KMS-11 (cell line): ENCODE measurements at regions not wholly inside any gene's neighbourhood (a gene's known extent, or its start where the extent isn't known, plus 50 kb on each side); places are given as distances from the start of the nearest gene placed in this dataset.

Source experiments
- H2AFZ ChIP-seq: fragments of 200-600 bp; sonication (generic); 2 replicates; pipeline ENCODE4 v1.6.1; 2016; ENCODE audit warnings: antibody characterized with exemption, mixed run types, low read depth
- H3K27ac ChIP-seq: fragments of 200-600 bp; sonication (generic); 2 replicates; pipeline ENCODE4 v1.6.1; 2016; ENCODE audit warnings: mild to moderate bottlenecking, mixed run types
- H3K27me3 ChIP-seq: fragments of 200-600 bp; sonication (generic); 2 replicates; pipeline ENCODE4 v1.6.1; 2017; ENCODE audit warnings: mild to moderate bottlenecking, low read depth, mixed run types, moderate library complexity; ENCODE audit not compliant: insufficient read depth
- H3K36me3 ChIP-seq: fragments of 200-600 bp; sonication (generic); 2 replicates; pipeline ENCODE4 v1.6.1; 2017; ENCODE audit warnings: mild to moderate bottlenecking, mixed run types; ENCODE audit not compliant: insufficient read depth
- H3K4me1 ChIP-seq: fragments of 200-600 bp; sonication (generic); 2 replicates; pipeline ENCODE4 v1.6.1; 2016; ENCODE audit warnings: mild to moderate bottlenecking, low read depth, mixed run types; ENCODE audit not compliant: poor library complexity, severe bottlenecking
- H3K4me2 ChIP-seq: fragments of 200-600 bp; sonication (generic); 2 replicates; pipeline ENCODE4 v1.7.0; 2016; ENCODE audit warnings: mild to moderate bottlenecking, mixed run types
- H3K4me3 ChIP-seq: fragments of 200-600 bp; sonication (generic); IDR thresholded peaks from 2 replicates; pipeline ENCODE4 v1.6.1; 2017; ENCODE audit warnings: low read depth, low read length, mixed read lengths; ENCODE audit not compliant: insufficient read depth
- H3K79me2 ChIP-seq: fragments of 200-600 bp; sonication (generic); 2 replicates; pipeline ENCODE4 v1.6.1; 2016; ENCODE audit warnings: low read depth, mixed run types; ENCODE audit not compliant: insufficient read depth
- H3K9ac ChIP-seq: fragments of 200-600 bp; sonication (generic); 2 replicates; pipeline ENCODE4 v1.6.1; 2016; ENCODE audit warnings: mild to moderate bottlenecking, mixed run types
- H4K20me1 ChIP-seq: fragments of 200-600 bp; sonication (generic); 2 replicates; pipeline ENCODE4 v1.6.1; 2016; ENCODE audit warnings: mild to moderate bottlenecking, mixed run types; ENCODE audit not compliant: insufficient read depth
- CTCF ChIP-seq: fragments of 200-600 bp; sonication (generic); conservative IDR thresholded peaks from 2 replicates; pipeline ENCODE4 v1.6.1; 2017; ENCODE audit warnings: low read depth, mild to moderate bottlenecking, antibody characterized with exemption, low read length, moderate library complexity, mixed read lengths

DNA sequence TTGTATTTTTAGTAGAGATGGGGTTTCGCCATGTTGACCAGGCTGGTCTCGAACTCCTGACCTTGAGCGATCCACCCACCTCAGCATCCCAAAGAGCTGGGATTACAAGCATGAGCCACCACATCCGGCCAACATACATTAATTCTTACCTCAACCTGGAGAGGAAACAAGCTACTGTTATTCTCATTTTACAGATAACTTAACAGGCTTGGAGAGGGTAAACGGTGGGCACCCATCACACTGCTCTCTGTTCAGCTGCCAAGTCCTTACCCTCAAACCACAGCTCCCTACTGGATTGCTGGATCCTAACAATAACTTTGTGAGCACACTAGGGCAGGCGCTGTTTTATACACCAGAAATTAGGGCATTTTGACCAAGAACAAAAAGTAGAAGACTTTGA is 93.6 kb upstream of the BARHL2 start:
- H3K27me3 ChIP-seq: no peaks in the 10 kb centered on the region
- no peak overlapping the region for H2AFZ ChIP-seq
- H3K4me1 ChIP-seq: no peaks in the 10 kb centered on the region
- no peaks in the 10 kb centered on the region for H3K36me3 ChIP-seq
- no peak overlapping the region for H3K4me3 ChIP-seq
- no peak overlapping the region for H3K27ac ChIP-seq
- no peak overlapping the region for H3K4me2 ChIP-seq
- no peak overlapping the region for H3K9ac ChIP-seq
- TF ChIP-seq CTCF: no peak
- H3K79me2 ChIP-seq: no peaks in the 10 kb centered on the region
- H4K20me1 ChIP-seq: no peaks in the 10 kb centered on the region

GRCh38 chr1:90809996-90810395 is 92.9 kb upstream of the BARHL2 start:
- Histone ChIP-seq H3K36me3 (no peaks in the 10 kb centered on the region), H3K79me2 (no peaks in the 10 kb centered on the region), H3K9ac (no peak overlapping the region), H3K4me2 (no peak overlapping the region), H3K4me1 (no peaks in the 10 kb centered on the region), H3K4me3 (no peak overlapping the region), H2AFZ (no peak overlapping the region), H3K27ac (no peak overlapping the region), H3K27me3 (no peaks in the 10 kb centered on the region), H4K20me1 (no peaks in the 10 kb centered on the region)
- no peak for TF ChIP-seq CTCF

DNA sequence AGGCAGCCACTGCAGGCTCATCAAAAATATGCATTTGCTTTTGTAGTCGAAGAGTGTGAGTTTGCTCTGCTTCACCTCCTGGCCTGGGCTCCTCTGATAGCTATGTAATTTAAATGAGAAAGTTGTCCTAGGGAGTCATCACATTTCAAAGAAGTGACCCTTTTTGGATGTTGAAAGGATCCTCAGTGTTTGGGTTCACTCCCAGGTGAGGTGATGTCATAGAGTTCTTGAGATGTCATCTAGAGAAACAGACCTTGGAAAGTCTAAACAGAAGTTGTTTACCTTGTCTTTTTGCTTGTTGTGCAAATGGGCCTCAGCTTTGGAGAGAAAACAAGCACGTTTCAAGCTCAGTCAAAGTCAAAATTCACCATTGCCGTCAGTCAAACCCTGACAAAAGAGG is 92.0 kb upstream of the BARHL2 start:
- Histone ChIP-seq H3K27ac (no peak overlapping the region), H3K79me2 (no peaks in the 10 kb centered on the region), H3K36me3 (no peaks in the 10 kb centered on the region), H3K4me3 (no peak overlapping the region), H3K4me1 (no peaks in the 10 kb centered on the region), H3K4me2 (no peak overlapping the region), H3K9ac (no peak overlapping the region), H2AFZ (no peak overlapping the region), H4K20me1 (no peaks in the 10 kb centered on the region), H3K27me3 (no peaks in the 10 kb centered on the region)
- TF ChIP-seq CTCF: no peak

- no peak overlapping the region for H3K9ac ChIP-seq
- no peaks in the 10 kb centered on the region for H3K36me3 ChIP-seq
- H3K79me2 ChIP-seq: no peaks in the 10 kb centered on the region
- no peaks in the 10 kb centered on the region for H4K20me1 ChIP-seq
- H3K27ac ChIP-seq: no peak overlapping the region
- H3K27me3 ChIP-seq: no peaks in the 10 kb centered on the region
- H3K4me3 ChIP-seq: no peak overlapping the region
- H3K4me1 ChIP-seq: no peaks in the 10 kb centered on the region
- TF ChIP-seq CTCF: no peak
- no peak overlapping the region for H3K4me2 ChIP-seq
- H2AFZ ChIP-seq: no peak overlapping the region
These were observed 90.2 kb upstream of the BARHL2 start for GRCh38 chr1:90807329-90807728.

DNA sequence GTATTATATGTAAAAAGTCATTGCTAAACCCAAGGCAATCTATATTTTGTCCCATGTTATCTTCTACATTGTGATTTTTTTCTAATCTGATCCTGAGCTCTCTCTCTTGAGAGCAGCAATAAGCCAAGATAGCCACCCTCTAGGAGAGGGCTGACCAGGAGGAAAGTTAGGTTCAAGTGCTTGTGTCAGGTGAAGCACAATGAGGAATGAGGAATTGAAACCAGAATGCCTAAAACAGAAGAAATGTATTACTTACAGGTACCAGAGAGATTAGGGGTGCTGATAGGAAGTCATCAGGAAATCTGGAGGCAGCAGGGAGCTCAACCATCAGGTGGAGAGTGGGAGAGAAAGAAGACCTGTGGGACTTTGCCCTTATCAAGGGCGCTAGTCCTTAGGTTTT is 85.5 kb upstream of the BARHL2 start:
- Histone ChIP-seq H3K4me1 (no peaks in the 10 kb centered on the region), H3K79me2 (no peaks in the 10 kb centered on the region), H3K27ac (no peak overlapping the region), H3K36me3 (no peaks in the 10 kb centered on the region), H3K4me2 (no peak overlapping the region), H4K20me1 (no peaks in the 10 kb centered on the region), H2AFZ (no peak overlapping the region), H3K4me3 (no peak overlapping the region), H3K9ac (no peak overlapping the region), H3K27me3 (no peaks in the 10 kb centered on the region)
- no peak for TF ChIP-seq CTCF
